Skeletal muscle cell (primary cell): ENCODE measurements at regions not wholly inside any gene's neighbourhood (a gene's known extent, or its start where the extent isn't known, plus 50 kb on each side); places are given as distances from the start of the nearest gene placed in this dataset.

Experiments used
- DNase-seq: peaks from one replicate; pipeline ENCODE4 v3.0.0-alpha.2; 2010; ENCODE audit warnings: low read depth
- H3K4me3 ChIP-seq: 2 replicates; pipeline ENCODE4 v1.5.1; 2011; ENCODE audit warnings: low read depth, mild to moderate bottlenecking, control low read depth, low read length, moderate library complexity

GRCh38 chr10:77712207-77712606 is 74.6 kb upstream of the KCNMA1 start:
- DNase-seq: no peak
- no peak overlapping the region for H3K4me3 ChIP-seq

- no peak overlapping the region for H3K4me3 ChIP-seq
- no peak for DNase-seq
Measured at GRCh38 chr10:77711683-77712049, 74.1 kb upstream of the KCNMA1 start.

- DNase-seq: no peak
- peak overlapping the region; percentile 45 for H3K4me3 ChIP-seq
Measured at GRCh38 chr10:77710759-77711682, 73.4 kb upstream of the KCNMA1 start.

- DNase-seq: no peak
- no peak overlapping the region for H3K4me3 ChIP-seq
Measured at GRCh38 chr10:77710081-77710551, 72.5 kb upstream of the KCNMA1 start.

- H3K4me3 ChIP-seq: no peak overlapping the region
- DNase-seq: no peak
Measured at GRCh38 chr10:77707570-77707969, 70.0 kb upstream of the KCNMA1 start.

- peak; percentile 82 for DNase-seq
- H3K4me3 ChIP-seq: no peak overlapping the region
Measured at GRCh38 chr10:77702166-77702565, 64.6 kb upstream of the KCNMA1 start.

- no peak overlapping the region for H3K4me3 ChIP-seq
- no peak for DNase-seq
Measured at GRCh38 chr10:77700086-77700485, 62.5 kb upstream of the KCNMA1 start.

- no peak for DNase-seq
- no peak overlapping the region for H3K4me3 ChIP-seq
Measured at GRCh38 chr10:77699080-77699645, 61.6 kb upstream of the KCNMA1 start.

GRCh38 chr10:77698267-77698931 is 60.8 kb upstream of the KCNMA1 start:
- no peak overlapping the region for H3K4me3 ChIP-seq
- DNase-seq: no peak

- no peak for DNase-seq
- no peak overlapping the region for H3K4me3 ChIP-seq
Measured at GRCh38 chr10:77696584-77696983, 59.0 kb upstream of the KCNMA1 start.

GRCh38 chr10:77695186-77695585 is 57.6 kb upstream of the KCNMA1 start:
- DNase-seq: no peak
- no peak overlapping the region for H3K4me3 ChIP-seq

- peak; percentile 16 for DNase-seq
- no peak overlapping the region for H3K4me3 ChIP-seq
Measured at GRCh38 chr10:77692782-77693181, 55.2 kb upstream of the KCNMA1 start.

- DNase-seq: no peak
- no peak overlapping the region for H3K4me3 ChIP-seq
Measured at GRCh38 chr10:77689339-77689738, 51.7 kb upstream of the KCNMA1 start.

GRCh38 chr10:77687621-77688020 is 50.0 kb upstream of the KCNMA1 start:
- no peak overlapping the region for H3K4me3 ChIP-seq
- DNase-seq: no peak
